Neuronal stem cell (in vitro differentiated cells): ENCODE measurements at regions not wholly inside any gene's neighbourhood (a gene's known extent, or its start where the extent isn't known, plus 50 kb on each side); places are given as distances from the start of the nearest gene placed in this dataset.
A peak's percentile ranks its signal among the peaks of the same experiment; 100 is the strongest.
"Not testable (repeated sequence)": the region's sequence is repeated elsewhere in the genome, so short reads cannot be mapped to it uniquely, and the experiment has no call there.

Experiments
- DNase-seq: peaks from one replicate; pipeline ENCODE4 v3.0.0-alpha.2; 2013; ENCODE audit warnings: low spot score
- H2AFZ ChIP-seq: one replicate; pipeline ENCODE4 v1.6.1; 2013; ENCODE audit warnings: mild to moderate bottlenecking, low read length, inconsistent platforms
- H2AK5ac ChIP-seq: 2 replicates; pipeline ENCODE4 v1.6.1; 2013; ENCODE audit warnings: low read depth, mild to moderate bottlenecking, inconsistent platforms, low read length, moderate library complexity, mixed read lengths
- H2BK120ac ChIP-seq: 2 replicates; pipeline ENCODE4 v1.6.1; 2013; ENCODE audit warnings: low read depth, mild to moderate bottlenecking, inconsistent platforms, low read length, moderate library complexity, mixed read lengths
- H2BK12ac ChIP-seq: one replicate; pipeline ENCODE4 v1.6.1; 2013; ENCODE audit warnings: low read length, inconsistent platforms
- H2BK15ac ChIP-seq: 2 replicates; pipeline ENCODE4 v1.6.1; 2013; ENCODE audit warnings: mild to moderate bottlenecking, low read length, inconsistent platforms, mixed read lengths
- H2BK5ac ChIP-seq: one replicate; pipeline ENCODE4 v1.6.1; 2013; ENCODE audit warnings: inconsistent platforms, mild to moderate bottlenecking, low read length, moderate library complexity
- H3K14ac ChIP-seq: one replicate; pipeline ENCODE4 v1.6.1; 2013; ENCODE audit warnings: low read length, inconsistent platforms
- H3K18ac ChIP-seq: 2 replicates; pipeline ENCODE4 v1.6.1; 2013; ENCODE audit warnings: low read length, inconsistent platforms
- H3K23ac ChIP-seq: 2 replicates; pipeline ENCODE4 v1.6.1; 2013; ENCODE audit warnings: low read depth, mild to moderate bottlenecking, mixed read lengths, low read length, inconsistent platforms; ENCODE audit not compliant: poor library complexity
- H3K27ac ChIP-seq: replicated peaks from 3 replicates; pipeline ENCODE4 v1.5.1; 2013; ENCODE audit warnings: low read length, inconsistent platforms
- H3K27me3 ChIP-seq, 3 experiments: 2 replicates each; pipeline ENCODE4 v1.6.1; 2013; ENCODE audit warnings: low read length in 3 of 3, mild to moderate bottlenecking in 2 of 3, inconsistent platforms in 1 of 3, low read depth in 1 of 3, mixed read lengths in 1 of 3, moderate library complexity in 1 of 3; ENCODE audit not compliant: control insufficient read depth in 3 of 3, insufficient read depth in 3 of 3
- H3K36me3 ChIP-seq, 2 donors: replicated peaks in 1 of 2; 2 replicates each; pipeline ENCODE4 v1.6.1; 2013; ENCODE audit warnings: low read length in 2 of 2; ENCODE audit not compliant: control insufficient read depth in 2 of 2, insufficient read depth in 2 of 2
- H3K4ac ChIP-seq: 2 replicates; pipeline ENCODE4 v1.6.1; 2013; ENCODE audit warnings: inconsistent platforms, mild to moderate bottlenecking, low read length, moderate library complexity
- H3K4me1 ChIP-seq, 2 donors: 1 replicate in 1 of 2; 2 replicates in 1 of 2; pipeline ENCODE4 v1.6.1; 2013; ENCODE audit warnings: low read length in 2 of 2, low read depth in 1 of 2; ENCODE audit not compliant: control insufficient read depth in 2 of 2, insufficient read depth in 1 of 2
- H3K4me2 ChIP-seq: one replicate; pipeline ENCODE4 v1.6.1; 2013; ENCODE audit warnings: mild to moderate bottlenecking, low read length, inconsistent platforms; ENCODE audit not compliant: insufficient read depth, poor library complexity, severe bottlenecking
- H3K4me3 ChIP-seq, 2 donors: 2 replicates each; pipeline ENCODE4 v1.5.1; 2013; ENCODE audit warnings: low read length in 2 of 2, mild to moderate bottlenecking in 2 of 2, inconsistent platforms in 1 of 2, moderate library complexity in 1 of 2
- H3K79me1 ChIP-seq: one replicate; pipeline ENCODE4 v1.6.1; 2013; ENCODE audit warnings: low read depth, mild to moderate bottlenecking, inconsistent platforms, low read length, moderate library complexity
- H3K9ac ChIP-seq: one replicate; pipeline ENCODE4 v1.6.1; 2013; ENCODE audit warnings: mild to moderate bottlenecking, low read depth, low read length, inconsistent platforms; ENCODE audit not compliant: poor library complexity
- H3K9me3 ChIP-seq, 2 donors: replicated peaks in 1 of 2; 2 replicates each; pipeline versions ENCODE3 to v1.6.1; 2013; ENCODE audit warnings: low read length in 2 of 2, mild to moderate bottlenecking in 2 of 2, inconsistent platforms in 1 of 2, low read depth in 1 of 2, mixed read lengths in 1 of 2, moderate library complexity in 1 of 2; ENCODE audit not compliant: control insufficient read depth in 2 of 2, insufficient read depth in 1 of 2
- H4K8ac ChIP-seq: one replicate; pipeline ENCODE4 v1.6.1; 2013; ENCODE audit warnings: low read depth, mild to moderate bottlenecking, inconsistent platforms, low read length, moderate library complexity
- H4K91ac ChIP-seq: one replicate; pipeline ENCODE4 v1.6.1; 2013; ENCODE audit warnings: low read length, low read depth, mild to moderate bottlenecking, inconsistent platforms; ENCODE audit not compliant: poor library complexity
- WGBS, 2 donors: extraction: QIAGEN DNeasy Blood & Tissue Kit; methylation state at CpG; one replicate each; pipeline ENCODE4 v1.1.7; 2013; ENCODE audit warnings: missing lambda C conversion rate in 2 of 2, mixed read lengths in 1 of 2; ENCODE audit not compliant: insufficient read length in 2 of 2, insufficient replicate concordance in 1 of 2; ENCODE audit errors: extremely low coverage in 2 of 2; 5-methylcytosine and 5-hydroxymethylcytosine counted together

DNA sequence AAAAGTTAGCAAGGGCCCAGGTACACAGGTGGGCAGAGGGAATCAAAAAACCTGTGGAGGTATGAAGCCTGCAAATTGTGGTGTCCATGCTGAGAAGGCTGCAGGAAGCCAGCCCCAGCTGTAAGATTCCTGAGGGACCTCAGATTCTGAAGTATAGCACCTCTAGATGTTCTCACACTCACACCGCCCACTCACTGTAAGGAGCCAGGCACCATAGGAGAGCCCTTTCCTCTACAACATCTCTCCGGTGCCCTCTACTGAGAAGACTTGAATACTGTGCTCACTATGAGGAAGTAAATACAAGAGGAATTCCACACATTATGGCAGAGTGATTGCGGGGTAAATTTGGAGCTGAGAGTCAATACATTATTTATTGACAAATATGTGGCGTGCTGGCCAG is 68.9 kb upstream of the RUBCNL start:
- not testable (repeated sequence) for H2BK12ac ChIP-seq, H3K9me3 ChIP-seq, H3K36me3 ChIP-seq, H3K4me3 ChIP-seq, H3K23ac ChIP-seq, H3K18ac ChIP-seq, H3K9ac ChIP-seq, H3K4me2 ChIP-seq, H2BK5ac ChIP-seq, H3K79me1 ChIP-seq, H2BK15ac ChIP-seq, H2AK5ac ChIP-seq, H3K27me3 ChIP-seq, H2AFZ ChIP-seq, DNase-seq, H4K91ac ChIP-seq, H3K4me1 ChIP-seq, H3K4ac ChIP-seq, H2BK120ac ChIP-seq, H3K27ac ChIP-seq, H4K8ac ChIP-seq, H3K14ac ChIP-seq
- WGBS, 2 donors, result no CpG with 5 or more reads among the region's 4 CpGs

DNA sequence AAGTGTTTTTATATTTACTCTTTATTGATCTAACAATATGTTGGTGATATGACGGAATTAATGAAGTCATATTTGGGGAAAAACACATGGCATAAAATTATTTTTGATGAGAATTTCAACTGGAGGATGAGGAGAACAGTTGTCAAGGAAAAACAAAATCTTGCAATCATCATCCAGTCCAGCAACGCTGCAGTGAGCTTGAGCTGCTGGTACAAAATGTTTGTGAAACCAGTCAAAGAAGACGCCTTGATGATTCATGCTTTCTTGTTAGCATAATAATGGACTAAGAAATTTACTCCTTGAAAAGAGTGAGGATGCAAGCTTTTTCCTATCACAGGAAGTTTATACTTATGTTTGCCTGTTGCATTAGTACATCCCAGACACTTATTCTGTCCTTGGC is 64.1 kb upstream of the RUBCNL start:
- not testable (repeated sequence) for H3K36me3 ChIP-seq, H2AK5ac ChIP-seq, H3K27ac ChIP-seq, H2BK15ac ChIP-seq, H3K9ac ChIP-seq, H4K8ac ChIP-seq, H4K91ac ChIP-seq, H3K4me1 ChIP-seq, H3K23ac ChIP-seq, DNase-seq, H3K4ac ChIP-seq, H3K14ac ChIP-seq, H2BK5ac ChIP-seq, H2BK12ac ChIP-seq, H3K18ac ChIP-seq, H3K9me3 ChIP-seq, H3K4me3 ChIP-seq, H3K79me1 ChIP-seq, H2BK120ac ChIP-seq, H3K4me2 ChIP-seq, H3K27me3 ChIP-seq
- no CpG with 5 or more reads among the region's 3 CpGs for WGBS, 2 donors
- peak overlapping the region; percentile 51 for H2AFZ ChIP-seq

DNA sequence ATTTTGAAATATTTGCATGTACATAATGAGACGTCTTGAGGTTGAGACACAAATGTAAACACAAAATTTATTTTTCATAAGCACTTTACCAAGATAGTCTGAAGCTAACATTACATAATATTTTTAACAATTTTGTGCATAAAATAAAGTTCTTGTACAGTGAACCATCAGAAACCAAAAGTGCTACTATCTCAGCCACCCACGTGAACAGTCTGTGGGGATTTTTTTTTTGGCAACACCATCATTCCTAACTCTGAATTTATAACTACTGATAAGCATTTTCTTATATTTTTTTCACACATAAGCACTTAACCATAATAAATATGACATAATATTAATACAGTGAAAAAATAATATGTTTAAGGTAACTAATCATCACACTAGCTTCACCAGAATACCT is 62.9 kb upstream of the RUBCNL start:
- H3K14ac ChIP-seq, result not testable (repeated sequence)

DNA sequence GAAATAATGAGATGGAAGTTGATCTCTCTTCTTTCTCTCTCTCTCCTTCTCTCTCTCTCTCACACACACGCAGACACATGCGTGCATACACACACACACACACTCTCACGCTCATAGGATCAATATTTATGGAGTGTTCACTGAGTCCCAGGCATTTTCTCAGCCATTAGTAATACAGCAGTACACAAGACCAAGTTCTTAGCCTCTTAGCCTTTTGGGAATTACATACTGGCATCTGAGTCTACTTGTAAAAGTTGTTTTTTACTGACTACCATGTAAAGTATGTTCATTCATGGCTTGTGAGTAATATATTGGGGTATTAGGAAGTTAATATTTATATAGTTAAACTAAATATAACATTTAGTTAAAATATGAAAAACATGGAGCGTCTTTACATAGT is 61.1 kb upstream of the RUBCNL start:
- H3K4me1 ChIP-seq, H2BK120ac ChIP-seq, H4K8ac ChIP-seq, H4K91ac ChIP-seq, DNase-seq, H3K4me3 ChIP-seq, H3K27ac ChIP-seq, H3K27me3 ChIP-seq, H3K18ac ChIP-seq, H2AK5ac ChIP-seq, H3K79me1 ChIP-seq, H2BK15ac ChIP-seq, H2AFZ ChIP-seq, H2BK12ac ChIP-seq, H3K23ac ChIP-seq, H3K36me3 ChIP-seq, H3K9me3 ChIP-seq, H3K14ac ChIP-seq, H2BK5ac ChIP-seq, H3K9ac ChIP-seq, H3K4me2 ChIP-seq, H3K4ac ChIP-seq: not testable (repeated sequence)
- WGBS, 2 donors, result no CpG with 5 or more reads among the region's 4 CpGs

More for the DNA sequence above, 62.9 kb upstream of the RUBCNL start:
- H3K36me3 ChIP-seq, H3K23ac ChIP-seq, H3K27me3 ChIP-seq, H2AK5ac ChIP-seq, H3K9ac ChIP-seq, H3K18ac ChIP-seq, H4K8ac ChIP-seq, H3K79me1 ChIP-seq, DNase-seq, H3K4ac ChIP-seq, H2BK5ac ChIP-seq, H2BK15ac ChIP-seq, H3K4me1 ChIP-seq, H3K9me3 ChIP-seq, H2AFZ ChIP-seq, H3K4me2 ChIP-seq, H3K27ac ChIP-seq, H3K4me3 ChIP-seq, H2BK120ac ChIP-seq, H2BK12ac ChIP-seq, H4K91ac ChIP-seq: not testable (repeated sequence)
- no CpG with 5 or more reads among the region's 2 CpGs for WGBS, 2 donors
